EH (cell line): ENCODE measurements at regions not wholly inside any gene's neighbourhood (a gene's known extent, or its start where the extent isn't known, plus 50 kb on each side); places are given as distances from the start of the nearest gene placed in this dataset.

Source experiments
- DNase-seq: peaks from one replicate; pipeline ENCODE4 v3.0.0-alpha.2; 2015; ENCODE audit warnings: low read depth

DNA sequence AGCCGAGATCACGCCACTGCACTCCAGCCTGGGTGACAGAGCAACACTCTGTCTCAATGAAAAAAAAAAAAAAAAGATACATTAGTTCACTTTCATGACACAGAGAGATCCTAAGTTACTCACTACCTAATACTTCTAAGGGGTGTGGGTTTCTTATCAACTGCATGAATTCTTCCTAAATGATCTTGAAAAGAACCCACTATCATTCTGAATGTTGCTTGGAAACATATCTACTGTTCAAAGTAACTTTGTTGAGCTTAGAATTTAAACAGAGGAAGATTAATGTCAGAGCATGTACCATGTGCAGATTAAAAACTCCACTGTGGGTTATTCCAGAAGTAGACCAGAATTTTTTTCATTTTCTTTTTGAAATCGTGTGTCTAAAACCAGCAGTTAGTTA, 241.5 kb downstream of the LTN1 start:
- DNase-seq, result no peak

DNA sequence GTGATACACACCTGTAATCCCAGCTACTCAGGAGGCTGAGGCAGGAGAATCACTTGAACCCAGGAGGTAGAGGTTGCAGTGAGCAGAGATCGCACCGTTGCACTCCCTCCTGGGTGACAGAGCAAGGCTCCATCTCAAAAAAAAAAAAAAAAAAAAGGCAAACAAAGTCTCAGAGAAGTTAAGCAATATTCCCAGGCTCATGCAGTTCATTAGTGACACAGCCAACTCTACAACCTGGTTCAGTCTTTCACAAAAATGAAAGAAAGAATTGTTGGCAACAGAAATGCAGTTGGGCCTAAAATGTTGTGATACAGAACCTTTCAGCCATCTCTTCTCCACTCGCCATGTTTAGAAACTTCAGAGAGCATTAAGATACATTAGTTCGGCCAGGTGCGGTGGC, 242.1 kb downstream of the LTN1 start:
- DNase-seq, result no peak

DNA sequence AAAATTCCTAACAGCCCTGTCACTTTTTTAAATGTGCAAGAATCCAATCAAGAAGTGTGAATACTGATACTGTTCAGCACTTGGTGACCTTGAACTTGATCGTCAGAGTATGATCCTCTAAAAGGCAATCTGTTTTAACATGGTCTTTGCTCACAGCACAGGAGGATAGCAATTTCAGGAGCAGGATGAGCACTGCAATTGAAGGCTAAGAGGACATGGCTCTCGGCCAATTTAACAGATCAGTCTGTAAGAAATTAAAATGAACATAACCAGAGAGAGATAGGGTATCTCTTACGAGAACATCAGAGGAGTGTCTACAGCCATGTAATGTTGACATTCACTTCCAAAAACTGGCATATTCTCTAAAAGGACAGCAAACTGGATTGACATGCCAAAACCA, 243.1 kb downstream of the LTN1 start:
- no peak for DNase-seq

DNA sequence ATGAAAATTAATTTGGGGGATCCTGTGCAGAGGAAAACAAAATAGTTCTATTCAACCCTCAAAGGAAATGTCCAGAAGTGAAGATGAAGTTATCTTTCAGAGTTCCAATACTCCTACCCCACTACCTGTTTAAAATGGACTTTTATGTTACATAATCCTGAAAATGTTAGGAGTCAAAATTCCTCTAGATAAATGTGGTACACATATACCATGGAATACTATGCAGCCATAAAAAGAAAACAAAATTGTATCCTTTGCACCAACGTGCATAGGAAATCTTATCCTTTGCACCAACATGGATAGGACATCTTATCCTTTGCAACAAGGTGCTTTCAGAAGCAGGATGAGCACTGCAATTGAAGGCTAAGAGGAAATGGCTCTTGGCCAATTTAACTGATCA, 245.2 kb downstream of the LTN1 start:
- DNase-seq, result no peak

DNA sequence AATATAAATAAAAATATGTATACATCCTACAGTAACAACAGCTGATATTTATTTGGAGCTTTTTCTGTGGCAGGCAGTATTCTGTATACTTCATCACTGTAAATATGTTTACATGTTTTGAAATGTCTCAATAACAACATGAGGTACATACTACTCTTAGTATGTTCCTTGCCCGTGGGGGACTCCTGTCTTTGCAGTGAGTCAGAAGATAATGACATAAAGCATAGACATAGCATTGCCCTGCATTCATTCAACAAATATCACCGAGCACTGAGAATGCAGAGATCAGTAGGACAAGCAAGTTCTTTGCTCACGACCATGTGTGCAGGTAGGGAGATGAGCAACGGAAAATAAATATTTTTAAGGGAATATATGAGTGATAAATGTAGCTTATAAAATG, 246.5 kb downstream of the LTN1 start:
- DNase-seq, result no peak

DNA sequence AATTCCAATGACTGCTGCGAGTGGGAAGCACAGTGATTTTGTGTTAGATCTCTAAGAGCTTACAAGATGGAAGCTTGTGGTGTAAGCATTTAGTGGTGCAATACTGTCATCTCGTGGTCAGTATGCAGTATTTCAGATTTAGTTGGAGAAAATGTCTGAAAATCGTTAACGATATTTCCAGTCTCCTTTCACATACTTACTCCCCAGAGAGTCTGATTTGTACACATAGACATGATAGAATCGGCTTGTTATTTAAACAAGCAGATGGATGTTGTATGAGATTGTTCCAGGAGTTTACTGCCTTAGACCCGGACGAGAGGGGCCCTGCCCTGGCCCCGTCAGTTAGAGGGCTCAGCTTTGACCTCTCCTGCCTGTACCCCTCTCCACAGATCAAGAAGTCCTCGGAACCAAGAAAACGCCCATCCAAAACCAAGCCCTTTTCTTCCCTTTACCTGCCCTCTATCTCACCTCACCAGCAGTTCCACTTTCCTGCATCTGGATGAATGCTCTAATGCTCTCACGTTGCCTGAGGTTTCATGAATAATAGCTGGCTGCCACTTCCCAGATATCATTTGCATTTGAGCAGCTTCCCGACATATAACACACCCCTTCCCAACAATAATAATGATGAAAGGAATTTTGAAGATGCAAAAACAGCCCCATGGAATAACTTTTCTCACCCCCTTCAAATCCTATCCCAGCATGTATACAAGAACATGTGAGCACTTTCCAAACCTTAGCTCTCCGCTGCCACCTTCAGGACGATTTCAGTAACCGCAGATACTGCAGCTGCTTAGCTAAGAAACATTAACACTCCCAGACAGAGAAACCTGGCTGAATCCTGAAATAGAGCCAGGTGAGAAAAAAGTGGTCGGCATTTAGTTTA, 247.3 kb downstream of the LTN1 start:
- DNase-seq, result peak; percentile 87

DNA sequence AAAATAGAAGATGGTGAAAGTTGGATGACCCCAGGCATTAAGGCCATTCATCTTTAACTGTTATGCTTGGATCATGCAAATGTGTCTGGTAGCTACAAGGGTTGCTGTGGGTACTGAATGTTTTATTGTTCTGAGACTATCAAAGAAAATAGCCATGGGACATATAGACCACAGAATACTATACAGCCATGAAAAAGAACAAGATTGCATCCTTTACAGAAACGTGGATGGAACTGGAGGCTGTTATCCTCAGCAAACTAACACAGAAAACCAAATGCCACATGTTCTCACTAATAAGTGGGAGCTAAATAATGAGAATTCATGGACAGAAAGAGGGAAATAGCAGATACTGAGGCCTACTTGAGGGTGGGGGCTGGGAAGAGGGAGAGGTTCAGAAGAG, 249.0 kb downstream of the LTN1 start:
- no peak for DNase-seq

DNA sequence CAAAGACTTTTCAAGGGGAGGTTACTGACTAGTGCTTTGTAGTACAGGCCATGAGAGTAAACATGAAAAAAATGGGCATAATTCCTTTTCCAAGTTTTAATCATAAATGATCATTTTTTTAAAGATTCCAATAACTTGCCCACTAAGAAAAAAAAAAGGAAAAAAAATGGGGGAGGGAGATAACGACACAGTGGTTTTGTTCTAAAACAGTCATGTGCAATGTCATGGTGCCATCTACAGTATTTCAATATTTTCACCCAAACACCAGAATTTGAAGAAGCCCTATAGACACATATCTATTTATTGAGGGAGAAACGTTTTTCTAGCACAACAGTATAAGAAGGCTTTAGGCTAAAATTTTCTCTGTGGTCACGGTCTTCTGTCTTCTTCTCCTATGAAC, 250.2 kb downstream of the LTN1 start:
- DNase-seq, result peak; percentile 75

DNA sequence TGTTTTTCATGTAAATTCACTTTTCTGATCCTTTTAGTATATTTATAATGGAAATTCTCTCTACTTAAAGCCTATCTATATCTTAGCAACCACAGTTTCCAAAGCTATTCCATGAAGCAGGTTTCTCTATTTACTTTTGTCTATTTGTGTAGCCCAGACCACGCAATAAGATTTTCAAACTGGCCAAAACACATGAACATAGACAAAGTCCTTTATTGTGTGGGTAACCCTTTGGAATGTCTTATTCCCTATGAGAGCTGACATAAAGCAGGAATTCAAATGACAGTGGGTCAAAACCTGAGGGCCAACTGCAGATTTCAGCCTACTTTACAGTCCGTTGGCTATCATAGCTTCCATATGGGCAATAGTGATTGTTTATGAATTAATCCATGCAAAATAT, 252.6 kb downstream of the LTN1 start:
- DNase-seq, result no peak

DNA sequence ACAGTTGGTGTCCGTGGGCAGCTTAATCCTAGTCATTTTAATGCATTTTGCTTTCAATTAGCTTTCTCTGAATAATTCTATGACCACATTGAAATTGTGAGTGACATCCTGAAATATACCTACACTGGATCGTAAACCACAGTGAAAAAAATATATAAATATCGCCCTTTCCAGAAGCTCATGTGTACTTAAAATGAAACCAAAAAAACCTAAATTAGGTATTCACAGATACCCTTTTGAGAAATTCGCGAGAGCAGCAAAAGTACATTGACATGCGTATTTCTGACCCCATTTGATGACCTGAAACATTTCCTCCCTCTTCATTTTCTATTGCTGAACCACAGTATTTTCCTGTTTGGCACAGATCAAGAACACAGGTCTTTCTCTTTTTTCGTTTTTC, 253.8 kb downstream of the LTN1 start:
- DNase-seq, result no peak

DNA sequence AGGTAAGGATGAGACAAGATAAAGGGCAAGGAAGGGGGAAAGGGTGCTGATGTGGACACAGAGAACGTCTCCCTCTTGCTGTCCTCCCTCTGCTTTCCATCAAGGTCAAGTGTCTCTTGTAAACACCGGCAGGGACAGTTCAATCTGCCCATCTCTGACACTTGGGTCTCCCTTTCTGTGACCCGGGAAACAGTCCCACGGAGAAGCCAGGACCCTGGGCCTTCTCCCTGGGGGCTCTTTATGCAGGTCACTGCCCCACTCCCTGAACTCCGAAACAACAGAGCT, 254.3 kb downstream of the LTN1 start:
- no peak for DNase-seq

DNA sequence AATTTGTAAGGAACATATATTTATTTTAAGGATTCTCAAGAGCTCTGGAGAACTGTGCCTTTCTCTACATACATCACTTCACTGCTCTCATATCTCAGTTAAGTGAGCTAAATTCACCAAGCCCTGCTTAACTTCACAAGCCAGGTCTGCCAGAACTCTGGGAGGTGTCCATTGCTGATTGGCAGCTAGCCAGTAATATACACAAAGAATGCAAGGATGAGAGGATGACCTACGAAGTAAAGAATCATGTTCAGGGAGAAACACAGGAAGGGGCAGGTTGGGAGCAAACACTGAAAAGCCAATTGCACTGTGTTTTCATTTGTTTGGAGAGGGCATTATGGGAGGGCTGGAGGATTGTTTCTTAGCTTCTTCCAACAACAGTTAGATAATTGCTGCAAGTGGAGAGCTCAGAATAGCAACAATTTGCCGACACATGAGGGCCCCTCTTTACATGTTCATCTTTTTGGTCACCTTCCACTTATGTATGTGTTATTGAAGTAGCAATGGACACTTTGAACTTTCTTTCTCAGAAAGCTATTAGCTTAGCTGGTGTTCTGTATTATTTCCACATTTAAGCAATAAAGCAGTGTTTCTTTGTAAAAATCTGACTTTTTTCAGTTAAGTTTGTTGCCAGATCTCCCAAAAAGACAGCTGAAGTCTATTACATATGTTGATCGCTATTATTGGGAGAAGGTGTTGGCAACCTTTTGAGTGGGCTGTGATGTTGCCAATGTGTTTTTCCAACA, 254.8 kb downstream of the LTN1 start:
- DNase-seq, result peak; percentile 65

DNA sequence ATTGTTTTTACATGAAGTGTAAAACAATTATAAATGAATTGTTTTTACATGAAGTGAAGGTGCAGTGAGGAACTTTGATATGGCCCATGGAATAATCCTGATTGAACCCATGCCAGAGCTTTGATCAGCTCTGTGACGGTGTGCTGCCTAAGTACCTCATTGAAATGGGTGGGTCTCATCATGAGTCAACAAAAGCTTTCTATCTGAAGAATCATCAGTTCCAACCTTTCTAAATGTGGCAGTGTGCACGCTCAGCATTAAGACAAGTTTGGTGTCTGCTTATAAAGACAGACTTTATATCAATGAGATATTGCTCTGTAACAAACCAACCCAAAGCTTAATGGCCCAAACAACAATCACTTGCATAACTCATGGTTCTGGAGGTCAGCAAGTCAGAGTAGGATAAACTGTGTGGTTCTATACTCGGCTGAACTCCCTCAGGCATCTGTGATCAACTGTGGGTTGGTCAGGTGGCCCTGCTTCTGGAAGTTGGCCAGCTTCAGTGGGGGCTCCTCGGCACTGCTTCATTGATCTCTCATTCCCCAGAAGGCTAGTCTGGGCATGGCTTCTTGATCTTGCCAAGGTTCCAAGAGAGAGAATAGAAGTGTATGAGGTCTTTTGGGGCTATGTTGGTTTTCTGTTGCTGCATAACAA, 258.0 kb downstream of the LTN1 start:
- no peak for DNase-seq

DNA sequence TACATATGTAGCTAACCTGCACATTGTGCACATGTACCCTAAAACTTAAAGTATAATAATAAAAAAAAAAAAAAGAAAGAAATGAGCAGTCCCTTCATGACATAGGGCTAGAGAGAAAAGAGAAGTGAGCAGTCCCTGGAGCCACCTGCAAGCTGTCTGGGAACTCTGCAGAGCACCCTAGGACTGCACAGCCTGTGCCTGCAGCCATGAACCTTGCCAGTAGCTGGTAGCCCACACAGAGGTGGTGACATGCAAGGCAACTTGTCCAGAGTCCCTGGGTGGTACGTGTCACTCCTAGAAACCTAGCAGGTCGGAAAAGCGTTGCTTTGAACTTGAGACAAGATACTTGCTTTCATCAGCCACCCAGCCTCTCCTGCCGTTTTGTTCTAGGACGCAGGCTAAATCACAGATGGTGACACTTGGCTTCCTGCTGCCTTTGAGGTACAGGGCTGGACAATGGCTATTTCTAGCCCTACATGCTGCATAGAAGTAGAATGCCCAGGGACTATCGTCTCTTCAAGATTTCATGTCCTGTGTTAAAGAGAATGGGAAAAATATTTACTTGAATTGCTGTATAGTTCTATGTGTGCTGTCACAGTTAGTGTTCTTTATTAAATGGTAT, 260.9 kb downstream of the LTN1 start:
- DNase-seq, result no peak

DNA sequence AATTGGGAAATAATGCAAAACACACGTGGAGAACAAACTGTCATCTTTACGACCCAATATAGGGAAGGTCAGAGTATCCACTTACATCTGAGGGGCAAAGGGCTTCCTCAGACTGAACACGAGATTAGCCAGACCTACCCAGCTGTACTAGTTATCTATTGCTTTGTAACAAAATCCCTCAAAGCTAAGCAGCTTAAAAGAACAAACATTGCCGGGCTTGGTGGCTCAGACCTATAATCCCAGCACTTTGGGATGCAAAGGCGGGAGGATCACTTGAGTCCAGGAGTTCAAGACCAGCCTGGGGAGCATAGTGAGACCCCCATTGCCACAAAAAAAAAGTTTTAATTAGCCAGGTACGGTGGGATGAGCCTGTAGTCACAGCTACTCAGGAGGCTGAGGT, 262.8 kb downstream of the LTN1 start:
- DNase-seq, result no peak

DNA sequence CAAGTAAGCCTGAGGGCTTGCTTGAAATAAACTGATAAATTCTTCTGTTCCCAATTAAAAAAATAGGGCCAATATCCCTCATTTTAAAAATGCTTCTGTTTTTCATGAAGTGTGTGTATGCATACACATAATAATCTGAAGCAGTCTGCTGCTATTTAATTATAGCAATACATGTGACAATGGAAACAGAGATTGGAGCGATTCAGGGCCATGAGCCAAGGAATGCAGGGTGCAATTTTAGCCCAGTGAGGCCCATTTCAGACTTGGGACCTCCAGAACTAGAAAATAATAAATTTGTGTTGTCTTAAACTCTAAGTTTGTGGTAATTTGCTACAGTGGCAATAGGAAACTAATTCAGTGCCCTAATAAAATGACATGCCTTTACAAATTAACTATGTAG, 264.9 kb downstream of the LTN1 start:
- no peak for DNase-seq

DNA sequence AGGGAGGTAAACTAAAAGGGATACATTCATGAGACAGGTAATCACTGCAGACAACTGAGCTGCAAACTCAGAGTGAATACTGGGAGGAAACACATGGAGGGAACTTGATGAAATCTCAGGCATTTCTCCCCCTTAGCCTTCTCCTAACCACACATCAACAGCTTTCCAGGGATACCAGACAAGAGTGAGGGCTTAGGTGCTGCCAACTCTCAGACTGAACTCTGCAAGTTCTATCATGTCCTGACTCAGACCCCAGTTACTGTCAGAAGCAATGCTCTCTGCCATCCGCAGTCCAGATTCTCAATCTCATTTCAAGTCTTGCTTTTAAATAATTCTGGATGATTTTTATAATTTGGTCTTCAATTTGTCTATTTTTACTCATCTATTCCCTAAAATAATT, 267.3 kb downstream of the LTN1 start:
- peak; percentile 29 for DNase-seq

DNA sequence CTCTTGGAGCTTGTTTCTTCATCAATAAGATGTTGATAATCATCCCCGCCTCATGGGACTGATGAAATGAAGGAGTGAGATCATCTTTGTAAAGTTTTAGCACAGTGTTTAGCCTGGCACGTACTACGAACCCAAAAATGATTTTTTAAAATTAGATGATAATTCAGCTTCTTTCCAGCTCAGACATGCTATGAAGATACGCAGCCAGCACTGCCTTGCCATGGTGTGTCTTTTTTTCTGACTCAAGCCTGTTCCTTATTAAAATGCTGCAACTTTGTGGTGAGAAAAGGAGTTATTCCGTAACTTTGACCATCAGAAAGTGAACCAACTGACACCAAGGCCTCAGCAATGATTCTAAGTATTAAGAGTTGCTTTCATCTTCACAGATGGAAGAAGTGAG, 269.0 kb downstream of the LTN1 start:
- DNase-seq, result no peak

DNA sequence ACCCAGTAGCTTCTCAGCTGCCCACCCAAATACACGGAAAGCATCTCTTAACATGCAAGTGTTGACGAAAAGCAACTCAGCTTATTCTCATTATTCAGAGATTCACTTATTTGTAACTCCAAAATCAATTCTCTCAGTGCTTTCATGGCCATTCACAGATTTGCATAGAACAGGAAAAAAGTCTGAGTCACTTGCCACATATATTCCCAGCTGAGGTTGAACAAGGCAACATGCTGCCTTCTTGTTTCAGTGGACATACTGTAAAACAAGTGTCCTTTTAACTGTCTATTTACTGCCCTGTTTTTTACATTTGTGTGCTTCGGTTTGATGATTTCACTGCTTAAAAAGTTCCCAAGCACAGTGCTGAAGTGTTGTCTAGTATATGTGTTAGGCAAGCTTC, 273.0 kb downstream of the LTN1 start:
- DNase-seq, result peak; percentile 57

DNA sequence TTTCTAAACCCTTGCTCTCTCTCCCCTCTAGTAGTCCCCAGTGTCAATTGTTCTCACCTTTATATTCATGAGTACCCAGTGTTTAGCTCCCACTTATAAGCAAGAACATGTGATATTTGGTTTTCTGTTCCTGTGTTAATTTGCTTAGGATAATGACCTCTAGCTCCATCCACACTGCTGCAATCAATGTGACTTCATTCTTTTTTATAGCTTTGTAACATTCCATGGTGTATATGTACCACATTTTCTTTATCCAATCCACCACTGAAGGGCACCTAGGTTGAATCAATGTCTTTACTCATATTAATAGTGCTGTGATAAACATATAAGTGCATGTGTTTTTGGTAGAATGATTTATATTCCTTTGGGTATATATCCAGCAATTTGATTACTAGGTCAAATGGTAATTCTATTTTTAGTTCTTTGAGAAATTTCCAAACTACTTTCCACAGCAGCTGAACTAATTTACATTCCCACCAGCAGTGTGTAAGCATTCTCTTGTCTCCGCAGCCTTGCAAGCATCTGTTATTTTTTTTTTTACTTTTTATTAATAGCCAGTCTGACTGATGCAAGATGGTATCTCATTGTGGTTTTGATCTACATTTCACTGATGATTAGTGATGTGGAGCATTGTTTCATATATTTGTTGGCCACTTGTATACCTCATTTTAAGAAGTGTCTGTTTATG, 277.8 kb downstream of the LTN1 start:
- peak; percentile 95 for DNase-seq

DNA sequence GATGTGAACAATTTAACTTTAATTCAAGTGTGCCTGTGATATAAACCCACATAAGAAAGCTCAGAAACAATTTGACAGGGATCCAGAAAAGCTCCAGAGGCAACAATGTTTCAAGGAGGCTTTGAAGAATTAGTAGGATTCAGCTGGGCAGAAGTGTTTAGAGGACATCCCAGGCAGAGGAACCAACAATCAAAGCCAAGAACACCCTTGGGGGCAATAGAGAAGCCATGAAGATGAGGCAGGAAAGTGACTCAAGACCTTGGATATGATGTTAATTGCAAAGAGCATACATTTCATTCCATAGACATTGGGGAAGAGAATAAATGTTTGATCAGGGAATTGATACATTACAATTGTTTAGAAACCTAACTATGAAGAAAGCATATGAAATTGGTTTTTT, 280.3 kb downstream of the LTN1 start:
- peak; percentile 64 for DNase-seq

DNA sequence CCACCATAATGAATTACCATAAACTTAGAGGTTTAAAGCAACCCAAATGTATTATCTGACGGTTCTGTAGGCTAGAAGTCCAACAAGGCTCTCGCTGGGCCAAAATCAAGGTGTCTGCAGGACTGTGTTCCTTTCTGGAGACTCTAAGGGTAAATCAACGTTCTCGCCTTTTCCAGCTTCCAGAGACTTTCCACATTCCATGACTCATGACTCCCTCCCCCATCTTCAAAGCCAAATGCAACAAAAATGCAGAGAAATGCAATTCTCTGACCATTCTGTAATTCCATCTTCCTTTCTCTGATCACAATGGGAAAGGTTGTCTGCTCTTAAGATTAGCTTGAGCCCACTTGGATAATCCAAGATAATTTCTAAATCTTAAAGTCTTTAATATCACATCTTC, 287.1 kb downstream of the LTN1 start:
- peak; percentile 54 for DNase-seq
